HG03064 (cell line): ENCODE measurements at regions not wholly inside any gene's neighbourhood (a gene's known extent, or its start where the extent isn't known, plus 50 kb on each side); places are given as distances from the start of the nearest gene placed in this dataset.

Experiments used
- ATAC-seq: cut with Tn5 transposase; IDR thresholded peaks from one replicate; pipeline ENCODE4 v1.9.1; 2021; ENCODE audit warnings: low read depth; ENCODE audit not compliant: unreplicated experiment

DNA sequence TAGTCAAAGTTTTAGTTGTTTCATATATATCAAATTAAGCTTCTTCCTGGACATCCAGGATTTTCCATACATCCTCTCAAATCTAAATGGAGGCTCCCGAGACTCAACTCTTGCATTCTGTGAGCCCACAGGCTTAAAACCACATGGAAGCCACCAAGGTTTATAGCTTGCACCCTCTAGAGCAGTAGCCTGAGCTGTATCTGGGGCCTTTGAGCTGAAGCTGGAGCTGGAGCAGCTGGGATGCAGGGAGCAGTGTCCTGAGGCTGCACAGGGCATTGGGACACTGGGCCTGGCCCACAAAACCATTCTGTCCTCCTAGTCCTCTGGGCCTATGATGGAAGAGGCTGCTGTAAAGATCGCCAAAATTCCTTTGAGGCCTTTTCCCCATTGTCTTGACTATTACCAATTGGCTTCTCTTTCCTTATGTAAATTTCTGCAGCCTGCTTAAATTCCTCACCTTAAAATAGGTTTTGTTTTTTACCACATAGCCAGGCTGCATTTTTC is 151.0 kb downstream of the COX7C start:
- no peak for ATAC-seq

DNA sequence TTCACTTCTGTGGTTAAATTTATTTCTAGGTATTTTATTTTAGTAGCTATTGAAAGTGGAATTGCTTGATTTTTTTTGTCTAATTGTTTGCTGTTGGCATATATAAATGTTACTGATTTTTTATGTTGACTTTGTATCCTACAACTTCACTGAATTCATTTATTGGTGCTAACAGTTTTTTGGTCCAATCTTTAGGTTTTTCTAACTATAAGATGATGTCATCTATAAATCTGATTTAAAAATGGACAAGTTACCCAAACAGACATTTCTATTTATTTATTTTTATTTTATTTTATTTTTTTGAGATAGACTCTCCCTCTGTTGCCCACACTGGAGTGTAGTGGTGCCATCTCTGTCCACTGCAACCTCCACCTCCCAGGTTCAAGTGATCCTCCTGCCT is 162.3 kb downstream of the COX7C start:
- no peak for ATAC-seq

DNA sequence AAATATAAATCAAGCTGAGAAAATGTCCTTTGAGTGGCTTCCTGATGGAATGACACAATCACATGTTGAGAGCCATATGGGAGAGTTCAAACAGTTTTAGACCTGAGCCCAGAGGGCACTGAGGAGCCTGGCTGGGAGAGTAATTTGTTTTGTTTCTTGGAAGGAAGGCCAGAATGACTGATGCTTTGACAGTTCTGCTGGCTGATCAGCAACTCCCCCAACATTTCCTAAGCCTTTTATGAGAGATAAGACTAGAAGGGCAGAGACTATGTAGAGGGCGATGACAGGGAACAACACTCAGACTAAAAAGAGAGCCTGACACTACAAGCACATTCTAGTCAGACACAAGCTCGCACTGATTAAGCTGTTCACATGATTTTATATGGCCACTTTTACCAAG is 169.2 kb downstream of the COX7C start:
- ATAC-seq, result no peak

DNA sequence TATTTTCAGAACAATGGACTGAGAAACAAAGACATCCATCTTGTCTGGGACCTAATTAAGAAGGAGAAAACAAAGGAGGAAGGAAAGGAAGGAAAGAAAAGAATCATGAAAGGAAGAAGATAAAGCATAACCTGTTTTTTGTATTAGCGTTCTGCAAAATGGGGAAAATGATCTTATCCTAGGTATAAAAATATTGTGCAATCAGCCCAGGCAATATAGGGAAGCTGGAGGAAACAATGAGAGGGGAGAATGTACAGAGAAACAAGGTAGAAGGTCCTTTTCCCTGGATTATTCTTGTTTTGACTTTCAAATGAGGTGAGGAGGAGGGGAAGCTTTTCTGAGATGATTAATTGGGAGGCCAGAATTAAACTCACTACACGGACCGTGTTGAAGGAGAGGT is 177.9 kb downstream of the COX7C start:
- ATAC-seq, result no peak

DNA sequence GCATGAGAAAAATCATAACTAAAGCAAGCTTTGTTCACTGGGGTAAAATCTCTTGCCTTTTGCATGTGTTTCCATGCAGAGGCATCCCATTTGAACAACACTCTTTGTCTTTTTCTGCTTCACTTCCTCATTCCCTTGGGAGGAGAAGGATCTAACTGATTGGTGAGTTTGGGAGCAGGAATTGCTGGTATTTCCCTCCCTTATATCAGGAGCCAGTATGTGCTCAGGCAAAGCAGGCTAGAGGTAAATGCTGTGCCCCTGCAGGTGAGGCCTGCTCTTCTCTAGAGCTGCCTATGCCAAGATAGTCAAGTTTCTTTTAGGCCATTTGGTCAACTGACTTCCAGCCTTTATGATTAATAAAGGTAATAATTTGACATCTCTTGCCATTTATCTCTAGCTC is 179.9 kb downstream of the COX7C start:
- no peak for ATAC-seq

DNA sequence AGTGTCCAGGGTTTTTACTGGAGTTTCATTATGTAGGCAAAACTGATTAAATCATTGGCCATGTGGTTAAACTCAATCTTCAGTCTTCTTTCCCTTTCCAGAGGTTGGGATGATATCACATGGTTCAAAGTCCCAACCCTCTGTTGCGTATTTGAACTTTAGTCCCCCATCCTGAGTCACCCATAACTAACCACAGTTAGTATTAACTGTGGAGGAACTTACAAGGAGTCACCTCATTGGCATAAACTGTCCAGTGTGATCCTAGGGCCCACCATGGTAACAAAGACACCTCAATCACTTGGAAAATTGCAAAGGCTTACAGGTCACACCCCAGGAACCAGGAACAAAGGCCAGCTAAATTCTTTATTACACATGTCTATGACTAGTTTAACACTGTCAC is 188.5 kb downstream of the COX7C start:
- ATAC-seq, result no peak

DNA sequence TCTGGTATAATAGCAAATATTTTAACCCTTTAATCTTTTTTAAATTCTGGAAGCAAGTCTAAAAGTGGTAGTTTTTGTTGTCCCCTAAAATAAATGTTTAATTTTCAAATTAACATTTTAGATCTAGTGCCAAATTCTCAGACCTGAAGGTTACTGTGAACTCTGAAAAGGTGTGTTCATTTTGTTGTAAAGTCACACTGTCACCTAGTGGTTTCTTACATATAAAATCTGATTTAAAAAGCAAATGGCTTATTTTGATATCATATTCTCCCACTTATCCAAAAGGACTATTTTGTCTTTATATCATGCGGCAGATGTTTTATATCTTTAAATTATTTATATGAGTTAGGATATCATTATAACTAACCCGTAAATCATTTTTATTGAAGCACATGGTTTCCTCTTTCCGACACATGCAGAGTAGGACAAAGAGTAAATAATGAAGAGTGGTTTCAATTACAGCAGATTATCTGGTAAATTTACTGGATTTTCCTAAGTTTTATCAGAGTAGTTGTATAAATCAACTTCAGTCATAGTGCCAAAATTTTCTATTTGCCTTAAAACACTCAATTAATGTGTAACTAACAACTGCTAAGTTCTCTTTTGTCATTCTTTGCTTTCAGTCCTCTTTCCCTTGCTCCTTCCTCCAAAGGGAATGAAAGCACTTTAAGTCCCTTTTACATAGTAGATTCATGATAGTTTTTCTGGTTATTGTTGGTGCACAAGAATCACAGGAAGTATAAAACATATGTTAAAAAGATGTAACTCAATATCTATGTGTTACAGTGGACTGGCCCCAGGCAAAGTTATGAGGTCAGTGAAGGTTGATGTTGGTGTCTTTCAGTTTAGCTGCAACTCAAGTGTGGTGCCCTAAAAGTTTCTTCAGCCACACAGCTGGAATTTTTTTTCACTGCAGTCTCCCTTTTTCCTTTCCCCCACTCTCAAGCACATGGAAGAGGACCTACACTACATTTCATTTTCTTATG is 189.6 kb downstream of the COX7C start:
- no peak for ATAC-seq

DNA sequence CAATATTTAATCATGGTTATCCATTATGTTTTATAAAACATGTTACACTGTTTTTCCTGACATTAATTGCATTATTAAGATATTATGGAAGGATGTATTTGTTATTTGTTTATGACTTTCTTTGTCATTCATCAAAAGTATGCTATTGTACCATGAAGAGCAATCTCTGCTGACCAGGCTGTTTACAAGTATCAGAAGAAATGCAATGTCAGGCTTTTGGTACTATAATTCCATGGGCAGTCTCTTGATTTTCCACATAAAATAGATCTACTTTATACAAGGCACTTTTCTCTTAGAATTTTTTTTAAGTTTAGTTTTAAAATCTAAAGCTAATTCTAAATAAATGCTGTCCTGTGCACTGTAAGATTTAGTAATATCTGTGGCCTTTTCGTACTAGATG is 196.6 kb downstream of the COX7C start:
- ATAC-seq, result no peak

DNA sequence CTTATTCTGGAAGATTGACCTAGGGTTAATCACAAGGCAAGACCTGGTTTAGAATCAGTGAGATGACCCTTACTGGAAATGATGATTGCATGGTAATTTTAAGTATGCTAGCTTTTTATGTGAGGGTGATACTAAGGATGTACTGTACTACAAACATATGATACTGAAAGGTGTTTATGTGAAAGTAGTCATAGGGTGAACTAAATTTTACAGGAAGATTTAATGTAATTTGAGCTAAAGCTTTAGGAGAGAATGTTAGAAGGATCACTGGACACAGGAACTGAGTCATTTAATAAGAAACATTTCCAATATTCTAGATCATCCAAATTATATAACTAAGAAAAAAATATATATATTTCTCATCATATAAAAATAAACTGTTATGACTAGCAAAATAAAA is 197.2 kb downstream of the COX7C start:
- ATAC-seq, result no peak

DNA sequence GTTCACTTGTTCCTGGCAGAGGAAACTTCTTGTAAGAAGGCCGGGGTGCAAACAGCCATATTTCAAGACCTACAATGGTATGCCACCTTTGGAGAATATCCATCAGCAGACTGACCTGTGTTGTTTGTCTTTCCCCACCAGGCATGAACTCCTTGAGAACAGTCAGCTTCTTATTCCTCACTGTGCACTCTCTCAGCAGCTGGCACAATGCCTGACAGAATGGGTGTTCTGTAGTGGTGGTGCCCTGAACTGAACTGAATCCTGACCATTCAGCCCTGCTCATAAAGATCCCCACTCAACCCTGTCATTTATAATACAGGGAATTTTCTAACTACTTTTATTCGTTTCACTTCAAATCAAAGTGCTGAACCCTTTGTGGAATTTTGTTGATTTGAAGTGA is 206.9 kb downstream of the COX7C start:
- no peak for ATAC-seq

DNA sequence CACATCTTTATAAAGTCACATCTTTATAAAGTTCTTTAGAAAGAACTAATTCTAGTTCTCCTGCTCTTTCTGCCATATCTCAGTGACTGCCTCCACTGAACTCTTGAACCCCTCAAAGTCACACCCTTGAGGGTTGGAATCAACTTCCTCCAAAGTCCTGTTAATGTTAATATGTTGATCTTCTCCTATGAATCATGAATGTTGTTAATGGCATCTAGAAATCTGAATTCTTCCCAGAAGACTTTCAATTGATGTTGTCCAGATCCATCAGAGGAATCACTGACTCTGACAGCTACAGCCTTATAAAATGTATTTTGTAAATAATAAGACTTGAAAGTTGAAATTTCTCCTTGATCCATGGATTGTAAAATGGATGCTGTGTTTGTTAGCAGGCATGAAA is 213.4 kb downstream of the COX7C start:
- no peak for ATAC-seq

DNA sequence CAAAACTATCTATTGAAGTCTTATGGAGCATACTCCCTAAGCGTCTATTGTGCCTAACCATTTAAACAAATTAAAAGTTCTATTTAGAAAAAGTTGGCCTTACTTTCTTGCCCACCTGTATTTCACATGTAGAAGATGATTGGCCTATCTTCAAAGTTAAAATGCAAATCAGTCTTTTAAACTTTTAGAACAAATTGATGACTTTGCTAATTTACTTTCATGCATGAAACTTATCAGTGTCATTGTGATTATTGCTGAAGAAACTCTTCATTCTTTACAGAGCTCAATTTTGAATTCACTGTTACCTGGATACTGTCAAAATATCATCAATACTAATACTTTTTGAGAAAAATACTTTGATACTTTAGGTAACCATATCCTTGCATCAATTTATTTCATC is 216.1 kb downstream of the COX7C start:
- no peak for ATAC-seq

DNA sequence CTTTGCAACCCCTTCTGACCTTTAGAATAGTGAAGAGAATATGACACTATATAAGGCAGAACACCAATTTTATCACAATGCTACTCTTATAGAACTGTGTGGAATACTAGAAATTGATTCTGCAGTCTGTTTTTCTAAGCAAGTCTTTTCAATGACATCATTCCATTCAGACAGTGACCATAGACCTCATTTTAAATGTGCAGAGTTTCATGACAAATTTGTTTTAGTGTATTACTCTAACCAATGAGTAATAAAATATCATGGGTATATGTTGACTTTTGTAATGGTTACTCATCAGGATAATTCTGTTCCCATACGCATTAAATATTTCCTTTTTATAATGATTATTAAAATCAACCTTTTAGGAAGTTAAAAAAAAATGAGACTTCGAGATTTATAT is 219.9 kb downstream of the COX7C start:
- ATAC-seq, result no peak

DNA sequence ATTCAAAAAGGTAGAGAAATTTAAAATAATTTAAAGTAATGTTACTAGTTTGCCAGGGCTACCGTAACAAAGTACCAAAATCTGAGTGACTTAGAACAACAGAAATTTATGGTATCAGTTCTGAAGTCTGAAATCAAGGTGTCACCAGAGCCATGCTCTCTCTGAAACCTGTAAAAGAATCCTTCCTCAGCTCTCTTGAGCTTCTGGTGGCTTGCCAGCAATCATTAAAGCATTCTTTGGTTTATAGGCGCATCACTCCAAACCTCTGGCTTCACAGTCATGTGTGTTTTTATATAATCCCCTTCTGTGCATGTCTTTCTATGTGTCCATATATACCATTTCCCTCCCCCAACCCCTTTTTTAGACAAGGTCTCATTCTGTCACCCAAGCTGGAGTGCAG is 220.3 kb downstream of the COX7C start:
- no peak for ATAC-seq

DNA sequence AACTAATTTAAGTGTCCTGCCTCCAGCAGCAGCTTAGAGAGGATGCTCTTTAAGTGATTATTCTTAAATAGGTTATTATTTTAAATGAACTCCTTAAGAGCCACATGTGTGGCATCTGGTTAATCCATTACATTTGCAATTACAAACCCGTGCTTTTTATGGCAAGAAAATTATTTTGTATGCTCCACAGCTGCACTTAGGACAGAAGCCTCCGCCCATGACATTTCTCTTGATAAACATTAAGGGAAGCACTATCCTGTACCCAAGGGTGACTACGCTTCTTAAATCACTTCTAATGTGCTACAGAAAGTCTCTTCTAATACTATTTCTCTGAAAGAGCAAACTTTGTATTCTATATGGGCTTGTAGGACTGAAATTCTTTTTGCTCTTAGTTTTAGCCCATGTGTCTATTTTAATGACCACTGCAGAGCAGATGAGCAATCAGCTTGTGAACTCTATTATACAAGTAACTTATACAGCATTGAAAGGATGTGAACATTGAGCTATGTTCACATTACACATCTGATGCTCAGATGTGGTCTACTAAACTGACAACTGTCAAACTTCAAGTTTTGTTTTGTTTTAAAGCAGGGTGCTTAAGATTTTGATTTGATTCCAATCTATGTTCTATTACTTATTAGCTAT is 223.4 kb downstream of the COX7C start:
- ATAC-seq, result no peak

DNA sequence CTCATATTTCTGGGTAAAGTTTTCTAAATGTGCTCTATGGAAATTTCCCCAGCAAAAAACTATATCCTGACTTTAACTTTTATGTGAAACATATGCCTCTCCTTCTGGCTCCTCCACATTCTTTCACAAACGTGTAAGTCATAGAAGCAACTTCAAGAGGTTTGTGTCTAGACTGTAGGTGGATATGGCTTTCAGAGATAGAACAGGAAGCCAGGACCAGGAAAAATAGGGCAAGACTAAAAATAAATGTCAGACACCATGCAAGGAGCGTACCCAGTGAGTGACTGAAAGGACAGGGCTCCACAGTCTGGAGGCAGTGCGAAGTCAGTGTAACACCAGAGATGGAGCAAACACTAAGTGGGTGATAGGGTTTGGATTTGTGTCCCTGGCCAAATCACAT is 240.7 kb downstream of the COX7C start:
- ATAC-seq, result no peak

DNA sequence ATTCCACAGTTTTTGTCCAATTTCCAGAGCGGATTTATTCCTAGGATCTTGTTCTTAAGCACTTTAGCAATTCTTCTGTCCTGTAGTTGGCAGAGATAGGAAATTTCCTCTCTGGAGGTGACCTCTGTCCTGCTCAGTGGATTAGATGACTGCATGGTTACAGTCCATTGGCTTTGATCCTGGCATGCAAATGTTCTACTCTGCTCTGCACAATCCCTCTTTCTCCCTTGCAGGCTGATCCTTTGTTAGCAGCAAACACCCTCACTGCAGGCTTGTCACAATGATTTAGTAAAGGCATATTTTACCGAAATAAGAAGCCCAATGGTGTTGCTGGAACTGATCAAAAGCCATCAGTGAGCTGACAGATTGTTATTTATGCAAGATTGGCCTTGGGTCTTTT is 243.8 kb downstream of the COX7C start:
- no peak for ATAC-seq

DNA sequence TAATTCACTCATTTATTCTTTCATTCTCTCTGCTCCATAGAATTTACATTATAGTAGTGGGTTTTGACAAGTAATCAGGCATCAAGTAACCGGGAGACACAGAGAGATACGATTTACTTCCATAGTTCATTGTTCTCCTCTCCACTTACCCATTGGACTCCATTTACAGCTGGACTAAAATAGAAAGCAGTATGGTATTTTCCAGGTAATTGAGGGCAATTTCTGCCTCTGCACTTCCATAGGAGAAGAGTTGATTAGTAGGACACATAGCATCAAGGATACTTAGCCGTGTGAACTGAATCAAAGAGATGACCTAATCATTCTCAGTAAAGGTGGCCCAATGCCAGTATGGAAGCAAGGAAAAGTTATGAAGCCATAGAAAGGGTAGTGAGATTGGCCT is 244.4 kb downstream of the COX7C start:
- ATAC-seq, result no peak

DNA sequence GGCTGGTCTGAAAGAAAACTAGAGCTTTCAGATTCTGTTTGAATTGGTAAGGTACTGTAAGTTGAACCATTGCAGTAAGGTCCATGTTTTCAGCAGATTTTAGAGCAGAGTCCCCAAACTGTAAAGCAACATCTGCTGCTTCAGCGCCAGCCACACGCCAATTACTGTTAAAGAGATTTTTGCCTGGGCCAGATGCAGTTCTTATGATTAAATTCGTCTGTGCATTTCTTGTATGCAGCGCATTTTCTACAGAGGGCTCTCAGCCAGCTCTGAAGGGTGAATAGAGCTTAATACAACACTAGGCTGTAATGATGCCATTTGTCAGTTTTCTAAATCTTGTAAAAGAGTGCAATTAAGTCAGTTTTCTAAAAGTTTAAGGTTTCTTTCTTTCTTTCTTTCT is 246.3 kb downstream of the COX7C start:
- no peak for ATAC-seq

DNA sequence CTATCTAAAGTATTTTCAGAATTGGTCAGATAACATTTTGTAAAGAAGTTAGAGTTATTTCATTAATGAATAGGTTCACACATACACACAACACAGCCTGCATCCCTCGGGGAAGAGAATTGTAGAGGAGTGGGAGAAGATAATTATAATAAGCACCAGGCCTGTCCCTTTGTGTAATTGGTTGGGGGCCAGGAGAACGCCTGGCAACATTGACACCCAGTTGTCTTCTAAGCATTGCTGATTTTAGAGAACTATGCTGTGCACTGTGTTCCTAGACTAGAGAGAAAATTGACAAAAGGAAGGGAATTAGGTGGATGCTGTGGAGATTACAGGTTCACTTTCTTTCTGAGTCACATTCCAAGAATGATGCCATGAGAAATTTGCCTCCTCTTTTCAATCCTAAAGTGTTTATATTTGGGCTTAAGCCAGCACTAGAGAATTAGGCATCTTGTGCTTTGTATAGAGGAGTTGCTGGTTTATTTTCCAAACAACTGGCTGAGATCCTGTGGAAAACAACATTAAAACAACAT is 247.6 kb downstream of the COX7C start:
- no peak for ATAC-seq

DNA sequence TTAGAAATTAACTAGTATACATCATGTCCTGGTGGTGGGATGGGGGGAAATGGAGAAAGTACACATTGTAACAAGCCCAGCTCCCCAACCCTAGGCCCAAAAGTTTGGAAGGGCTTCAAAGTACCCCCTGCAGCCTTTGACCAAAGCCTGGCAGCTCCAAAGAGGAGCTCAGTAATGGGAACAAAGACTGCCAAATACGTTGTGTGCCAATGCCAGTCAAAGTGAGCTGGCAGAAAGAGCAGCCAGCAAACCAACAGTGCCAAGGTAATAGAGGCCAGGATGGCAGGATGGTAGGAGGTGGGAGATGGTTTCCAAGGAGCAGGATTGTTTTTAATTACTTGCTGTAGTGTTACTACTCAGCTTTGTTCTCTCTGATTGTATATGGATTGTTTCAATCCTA is 248.3 kb downstream of the COX7C start:
- no peak for ATAC-seq

DNA sequence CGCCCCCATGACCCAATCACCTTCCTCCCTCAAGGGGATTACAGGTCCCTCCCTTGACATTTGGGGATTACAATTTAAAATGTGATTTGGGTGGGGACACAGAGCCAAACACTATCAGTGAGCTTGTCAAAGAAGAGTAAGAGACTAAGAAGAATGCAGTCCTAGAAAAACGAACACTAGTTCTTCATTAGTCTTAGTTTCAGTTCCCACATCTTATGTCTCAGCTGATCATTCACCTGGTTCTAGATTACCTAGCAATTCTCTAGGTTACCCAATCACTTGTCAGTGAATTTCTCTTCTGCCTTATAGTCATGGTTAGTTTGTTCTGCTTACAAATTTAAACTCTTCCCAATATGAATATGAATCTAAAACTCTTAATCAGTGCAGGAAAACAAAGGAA is 251.5 kb downstream of the COX7C start:
- no peak for ATAC-seq
